Esophagus (tissue), 2 donors: ENCODE measurements at regions not wholly inside any gene's neighbourhood (a gene's known extent, or its start where the extent isn't known, plus 50 kb on each side); places are given as distances from the start of the nearest gene placed in this dataset.

Experiments
- H3K27ac ChIP-seq, 2 donors: one replicate each; pipeline ENCODE4 v1.5.1; 2013; ENCODE audit warnings: low read depth in 2 of 2, mild to moderate bottlenecking in 2 of 2, inconsistent platforms in 1 of 2, low read length in 1 of 2, moderate library complexity in 1 of 2
- H3K27me3 ChIP-seq, 2 donors: one replicate each; pipeline ENCODE4 v1.6.1; 2013; ENCODE audit warnings: low read length in 2 of 2, control low read depth in 1 of 2, mild to moderate bottlenecking in 1 of 2; ENCODE audit not compliant: insufficient read depth in 2 of 2, control insufficient read depth in 1 of 2
- H3K36me3 ChIP-seq, 2 donors: one replicate each; pipeline ENCODE4 v1.6.1; 2013; ENCODE audit warnings: low read length in 1 of 2; ENCODE audit not compliant: control insufficient read depth in 2 of 2, insufficient read depth in 2 of 2
- H3K4me1 ChIP-seq, 2 donors: one replicate each; pipeline ENCODE4 v1.6.1; 2013; ENCODE audit warnings: low read length in 1 of 2; ENCODE audit not compliant: control insufficient read depth in 2 of 2, insufficient read depth in 2 of 2
- H3K4me3 ChIP-seq, 2 donors: one replicate each; pipeline ENCODE4 v1.5.1; 2013; ENCODE audit warnings: low read length in 2 of 2, mild to moderate bottlenecking in 2 of 2, low read depth in 1 of 2, moderate library complexity in 1 of 2
- H3K9me3 ChIP-seq, 2 donors: one replicate each; pipeline ENCODE4 v1.6.1; 2013; ENCODE audit warnings: mild to moderate bottlenecking in 2 of 2, low read depth in 1 of 2, low read length in 1 of 2, moderate library complexity in 1 of 2; ENCODE audit not compliant: control insufficient read depth in 2 of 2, insufficient read depth in 1 of 2
- WGBS, 2 donors: extraction: QIAGEN DNeasy Blood & Tissue Kit; methylation state at CpG; one replicate each; pipeline ENCODE4 v1.1.7; 2013; 5-methylcytosine and 5-hydroxymethylcytosine counted together
- donor health status: healthy with polysubstance abuse.
- donor health status: Bipolar disorder and iron deficiency.

- 92 to 93% methylated on average over 1 of the region's 1 CpG for WGBS, 2 donors
These were observed 145.3 kb upstream of the MBNL1 start for GRCh38 chr3:152123457-152123856.

GRCh38 chr3:152126260-152126659 lies 142.5 kb upstream of the MBNL1 start:
- 81 to 83% methylated on average over 2 of the region's 2 CpGs for WGBS, 2 donors
- H3K4me1 ChIP-seq: no peaks in the 10 kb centered on the region
- H3K4me3 ChIP-seq: no peak overlapping the region
- H3K9me3 ChIP-seq: no peaks in the 10 kb centered on the region
- no peaks in the 10 kb centered on the region for H3K36me3 ChIP-seq
- no peaks in the 10 kb centered on the region for H3K27me3 ChIP-seq
- H3K27ac ChIP-seq: no peak overlapping the region

More at GRCh38 chr3:152123457-152123856, 145.3 kb upstream of the MBNL1 start:
- Histone ChIP-seq H3K4me3 (no peak overlapping the region), H3K9me3 (no peaks in the 10 kb centered on the region), H3K36me3 (no peaks in the 10 kb centered on the region), H3K27ac (no peak overlapping the region), H3K4me1 (no peaks in the 10 kb centered on the region), H3K27me3 (no peaks in the 10 kb centered on the region)

GRCh38 chr3:152127058-152127457 lies 141.7 kb upstream of the MBNL1 start:
- 74 to 80% methylated on average over 4 of the region's 4 CpGs for WGBS, 2 donors
- Histone ChIP-seq H3K27ac (no peak overlapping the region), H3K27me3 (no peaks in the 10 kb centered on the region), H3K4me1 (no peaks in the 10 kb centered on the region), H3K9me3 (no peaks in the 10 kb centered on the region), H3K36me3 (no peaks in the 10 kb centered on the region), H3K4me3 (no peak overlapping the region)

- no peaks in the 10 kb centered on the region for H3K4me1 ChIP-seq
These were observed 140.4 kb upstream of the MBNL1 start for GRCh38 chr3:152128356-152128755.

GRCh38 chr3:152139651-152140050 lies 129.1 kb upstream of the MBNL1 start:
- H3K9me3 ChIP-seq: no peaks in the 10 kb centered on the region
- H3K27ac ChIP-seq: no peak overlapping the region
- H3K4me1 ChIP-seq: no peaks in the 10 kb centered on the region
- no peaks in the 10 kb centered on the region for H3K27me3 ChIP-seq
- 92 to 94% methylated on average over 3 of the region's 3 CpGs for WGBS, 2 donors
- H3K4me3 ChIP-seq: no peak overlapping the region
- no peaks in the 10 kb centered on the region for H3K36me3 ChIP-seq

More at GRCh38 chr3:152128356-152128755, 140.4 kb upstream of the MBNL1 start:
- Histone ChIP-seq H3K4me3 (no peak overlapping the region), H3K27me3 (no peaks in the 10 kb centered on the region), H3K27ac (no peak overlapping the region), H3K36me3 (no peaks in the 10 kb centered on the region), H3K9me3 (no peaks in the 10 kb centered on the region)
- 38 to 98% methylated on average over 1 of the region's 1 CpG for WGBS, 2 donors

- H3K4me1 ChIP-seq: no peaks in the 10 kb centered on the region
- no peaks in the 10 kb centered on the region for H3K36me3 ChIP-seq
- H3K9me3 ChIP-seq: no peaks in the 10 kb centered on the region
- no peak overlapping the region for H3K4me3 ChIP-seq
- H3K27me3 ChIP-seq: no peaks in the 10 kb centered on the region
- 93 to 97% methylated on average over 2 of the region's 2 CpGs for WGBS, 2 donors
- no peak overlapping the region for H3K27ac ChIP-seq
These were observed 122.3 kb upstream of the MBNL1 start for GRCh38 chr3:152146461-152146860.

GRCh38 chr3:152147748-152148147 lies 121.0 kb upstream of the MBNL1 start:
- no peaks in the 10 kb centered on the region for H3K4me1 ChIP-seq
- no peaks in the 10 kb centered on the region for H3K36me3 ChIP-seq
- H3K27me3 ChIP-seq: no peaks in the 10 kb centered on the region
- no peak overlapping the region for H3K4me3 ChIP-seq
- no peak overlapping the region for H3K27ac ChIP-seq
- H3K9me3 ChIP-seq: no peaks in the 10 kb centered on the region

GRCh38 chr3:152148579-152148978 lies 120.2 kb upstream of the MBNL1 start:
- H3K27me3 ChIP-seq: no peaks in the 10 kb centered on the region
- WGBS, 2 donors: 52 to 98% methylated on average over 1 of the region's 1 CpG
- H3K9me3 ChIP-seq: no peaks in the 10 kb centered on the region
- H3K36me3 ChIP-seq: no peaks in the 10 kb centered on the region
- no peak overlapping the region for H3K27ac ChIP-seq
- no peaks in the 10 kb centered on the region for H3K4me1 ChIP-seq
- H3K4me3 ChIP-seq: no peak overlapping the region

- Histone ChIP-seq H3K4me1 (no peaks in the 10 kb centered on the region), H3K9me3 (no peaks in the 10 kb centered on the region), H3K27ac (no peak overlapping the region), H3K27me3 (no peaks in the 10 kb centered on the region), H3K4me3 (no peak overlapping the region), H3K36me3 (no peaks in the 10 kb centered on the region)
- WGBS, 2 donors: 57 to 81% methylated on average over 1 of the region's 1 CpG
These were observed 118.9 kb upstream of the MBNL1 start for GRCh38 chr3:152149832-152150231.

- Histone ChIP-seq H3K27me3 (no peaks in the 10 kb centered on the region), H3K9me3 (no peaks in the 10 kb centered on the region), H3K4me1 (no peaks in the 10 kb centered on the region), H3K36me3 (no peaks in the 10 kb centered on the region), H3K4me3 (no peak overlapping the region), H3K27ac (no peak overlapping the region)
- WGBS, 2 donors: 53 to 60% methylated on average over 8 of the region's 8 CpGs
These were observed 117.4 kb upstream of the MBNL1 start for GRCh38 chr3:152151216-152151876.
